ENCODE measurements at regions not wholly inside any gene's neighbourhood (a gene's known extent, or its start where the extent isn't known, plus 50 kb on each side); places are given as distances from the start of the nearest gene placed in this dataset.
"Not testable (repeated sequence)": the region's sequence is repeated elsewhere in the genome, so short reads cannot be mapped to it uniquely, and the experiment has no call there.

GRCh38 chr9:32171339-32171738 lies 213.1 kb upstream of the ACO1 start:
- no peak for DNase-seq
- in situ Hi-C loops (cut with HindIII; ENCODE audit: low pct_ligation_motif_present, low pct_unique_long_range_greater_than_20kb, low sequenced_read_pairs) = no loop called here

- DNase-seq = no peak
- in situ Hi-C loops (cut with HindIII; ENCODE audit: low pct_ligation_motif_present, low pct_unique_long_range_greater_than_20kb, low sequenced_read_pairs) = no loop called here
Observed at GRCh38 chr9:32172256-32172655, 212.2 kb upstream of the ACO1 start.

GRCh38 chr9:32177396-32177795 lies 207.0 kb upstream of the ACO1 start:
- in situ Hi-C loops (cut with HindIII; ENCODE audit: low pct_ligation_motif_present, low pct_unique_long_range_greater_than_20kb, low sequenced_read_pairs) = no loop called here

GRCh38 chr9:32180597-32180996 lies 203.8 kb upstream of the ACO1 start:
- no peak for DNase-seq
- in situ Hi-C loops (cut with HindIII; ENCODE audit: low pct_ligation_motif_present, low pct_unique_long_range_greater_than_20kb, low sequenced_read_pairs) = no loop called here

More at GRCh38 chr9:32177396-32177795, 207.0 kb upstream of the ACO1 start:
- DNase-seq = no peak

- in situ Hi-C loops (cut with HindIII; ENCODE audit: low pct_ligation_motif_present, low pct_unique_long_range_greater_than_20kb, low sequenced_read_pairs) = no loop called here
- DNase-seq = no peak
Observed at GRCh38 chr9:32200241-32200640, 184.2 kb upstream of the ACO1 start.

- DNase-seq = no peak
- in situ Hi-C loops (cut with HindIII; ENCODE audit: low pct_ligation_motif_present, low pct_unique_long_range_greater_than_20kb, low sequenced_read_pairs) = no loop called here
Observed at GRCh38 chr9:32200896-32201295, 183.5 kb upstream of the ACO1 start.

GRCh38 chr9:32209164-32209563 lies 175.3 kb upstream of the ACO1 start:
- in situ Hi-C loops (cut with HindIII; ENCODE audit: low pct_ligation_motif_present, low pct_unique_long_range_greater_than_20kb, low sequenced_read_pairs); DNase-seq: not testable (repeated sequence)

- DNase-seq = no peak
- in situ Hi-C loops (cut with HindIII; ENCODE audit: low pct_ligation_motif_present, low pct_unique_long_range_greater_than_20kb, low sequenced_read_pairs) = no loop called here
Observed at GRCh38 chr9:32218100-32218767, 166.2 kb upstream of the ACO1 start.

GRCh38 chr9:32220750-32221149 lies 163.7 kb upstream of the ACO1 start:
- in situ Hi-C loops (cut with HindIII; ENCODE audit: low pct_ligation_motif_present, low pct_unique_long_range_greater_than_20kb, low sequenced_read_pairs) = no loop called here
- DNase-seq = no peak

- in situ Hi-C loops (cut with HindIII; ENCODE audit: low pct_ligation_motif_present, low pct_unique_long_range_greater_than_20kb, low sequenced_read_pairs) = no loop called here
- no peak for DNase-seq
Observed at GRCh38 chr9:32234451-32234850, 150.0 kb upstream of the ACO1 start.

GRCh38 chr9:32247168-32247567 lies 137.3 kb upstream of the ACO1 start:
- DNase-seq = no peak

GRCh38 chr9:32248189-32248712 lies 136.2 kb upstream of the ACO1 start:
- in situ Hi-C loops (cut with HindIII; ENCODE audit: low pct_ligation_motif_present, low pct_unique_long_range_greater_than_20kb, low sequenced_read_pairs) = no loop called here
- no peak for DNase-seq

More at GRCh38 chr9:32247168-32247567, 137.3 kb upstream of the ACO1 start:
- in situ Hi-C loops (cut with HindIII; ENCODE audit: low pct_ligation_motif_present, low pct_unique_long_range_greater_than_20kb, low sequenced_read_pairs) = no loop called here

GRCh38 chr9:32251539-32251938 lies 132.9 kb upstream of the ACO1 start:
- DNase-seq = peak; percentile 63
- in situ Hi-C loops (cut with HindIII; ENCODE audit: low pct_ligation_motif_present, low pct_unique_long_range_greater_than_20kb, low sequenced_read_pairs) = no loop called here

- no peak for DNase-seq
- in situ Hi-C loops (cut with HindIII; ENCODE audit: low pct_ligation_motif_present, low pct_unique_long_range_greater_than_20kb, low sequenced_read_pairs) = no loop called here
Observed at GRCh38 chr9:32253731-32254130, 130.7 kb upstream of the ACO1 start.

- DNase-seq = no peak
- in situ Hi-C loops (cut with HindIII; ENCODE audit: low pct_ligation_motif_present, low pct_unique_long_range_greater_than_20kb, low sequenced_read_pairs) = no loop called here
Observed at GRCh38 chr9:32255026-32255425, 129.4 kb upstream of the ACO1 start.

- in situ Hi-C loops (cut with HindIII; ENCODE audit: low pct_ligation_motif_present, low pct_unique_long_range_greater_than_20kb, low sequenced_read_pairs) = no loop called here
- DNase-seq = no peak
Observed at GRCh38 chr9:32258482-32258881, 126.0 kb upstream of the ACO1 start.

GRCh38 chr9:32260151-32260862 lies 124.1 kb upstream of the ACO1 start:
- in situ Hi-C loops (cut with HindIII; ENCODE audit: low pct_ligation_motif_present, low pct_unique_long_range_greater_than_20kb, low sequenced_read_pairs) = no loop called here
- DNase-seq = no peak

- in situ Hi-C loops (cut with HindIII; ENCODE audit: low pct_ligation_motif_present, low pct_unique_long_range_greater_than_20kb, low sequenced_read_pairs) = no loop called here
- peak; percentile 6 for DNase-seq
Observed at GRCh38 chr9:32264170-32264864, 120.1 kb upstream of the ACO1 start.

- in situ Hi-C loops (cut with HindIII; ENCODE audit: low pct_ligation_motif_present, low pct_unique_long_range_greater_than_20kb, low sequenced_read_pairs) = no loop called here
- no peak for DNase-seq
Observed at GRCh38 chr9:32265037-32265436, 119.4 kb upstream of the ACO1 start.

All from ACHN (cell line).